ENCODE measurements at regions not wholly inside any gene's neighbourhood (a gene's known extent, or its start where the extent isn't known, plus 50 kb on each side); places are given as distances from the start of the nearest gene placed in this dataset.

GRCh38 chr4:41483771-41484170 lies 54.2 kb upstream of the LIMCH1 start:
- no peak overlapping the region for H3K27ac ChIP-seq (ENCODE audit: low read depth, low read length)
- H3K9ac ChIP-seq (replicated peaks in 1 of 4; ENCODE audit: extremely low read depth in 1 of 4, low read depth in 3 of 4, low read length in 3 of 4): no peak overlapping the region
- H3K4ac ChIP-seq (replicated peaks; ENCODE audit: insufficient read length, low read depth, low read length): no peak overlapping the region
- no peak overlapping the region for H2AK5ac ChIP-seq (ENCODE audit: low read depth, low read length)
- TF ChIP-seq ASH2L (IDR thresholded peaks at IDR 0.05; ENCODE audit: low read length): no peak
- TF ChIP-seq CEBPB (IDR thresholded peaks at IDR 0.05; ENCODE audit: low read depth, low read length): no peak
- TF ChIP-seq PHF8 (conservative IDR thresholded peaks at IDR 0.05; ENCODE audit: low read depth, low read length): no peak
- no peak for TF ChIP-seq SUZ12 (IDR thresholded peaks at IDR 0.05; ENCODE audit: low read length)
- no peak for TF ChIP-seq ATF3 (IDR thresholded peaks at IDR 0.05; ENCODE audit: insufficient read depth, low read depth, low read length)
- no peak for TF ChIP-seq SIRT6 (IDR thresholded peaks at IDR 0.05; ENCODE audit: low read length)
- DNase-seq (ENCODE audit: low read depth in 1 of 2, low spot score in 2 of 2) (no peak), FAIRE-seq (no peak)
- CTCF ChIA-PET (ENCODE audit: partially characterized antibody): no interaction called here
- no peak overlapping the region for H4K5ac ChIP-seq (ENCODE audit: insufficient read length, low read depth, low read length)
- no peak overlapping the region for H2BK5ac ChIP-seq (ENCODE audit: low read depth, low read length)
- no peaks in the 10 kb centered on the region for H3K79me2 ChIP-seq (ENCODE audit: control insufficient read depth in 1 of 2, insufficient read depth in 2 of 2, low read length in 2 of 2)
- no peaks in the 10 kb centered on the region for H3K79me1 ChIP-seq (ENCODE audit: low read depth, low read length)
- no peak overlapping the region for H4K8ac ChIP-seq (ENCODE audit: extremely low read depth, insufficient read depth, low read length)
- H3K27me3 ChIP-seq (replicated peaks in 1 of 4; ENCODE audit: control insufficient read depth in 3 of 4, extremely low read depth in 1 of 4, insufficient read depth in 3 of 4, low read length in 3 of 4): no peaks in the 10 kb centered on the region
- WGBS, 2 experiments (ENCODE audit: extremely low coverage in 1 of 2, insufficient coverage in 1 of 2, insufficient read length in 1 of 2, insufficient replicate concordance in 2 of 2, low coverage in 1 of 2, low lambda C conversion rate in 2 of 2, missing lambda C conversion rate in 1 of 2): 84% methylated on average over 1 of the region's 1 CpG; no CpG with 5 or more reads in 1 of the 2 experiments
- no peaks in the 10 kb centered on the region for H4K20me1 ChIP-seq (replicated peaks in 1 of 2; ENCODE audit: control insufficient read depth in 1 of 2, insufficient read depth in 2 of 2, low read length in 2 of 2)
- no peak overlapping the region for H2BK20ac ChIP-seq (ENCODE audit: low read length)
- H3K4me3 ChIP-seq (ENCODE audit: extremely low read depth in 1 of 4, insufficient read depth in 2 of 4, low read depth in 3 of 4, low read length in 4 of 4): no peak overlapping the region
- no peak overlapping the region for H2BK15ac ChIP-seq (ENCODE audit: low read length)
- POLR2A ChIA-PET (ENCODE audit: partially characterized antibody): no interaction called here
- no peak overlapping the region for H2AFZ ChIP-seq (ENCODE audit: low read length)
- no peak overlapping the region for H3K4me2 ChIP-seq (ENCODE audit: insufficient read depth in 1 of 2, low read depth in 2 of 2, low read length in 2 of 2)
- no peak overlapping the region for H3K23ac ChIP-seq (ENCODE audit: insufficient read length)
- H4K91ac ChIP-seq (replicated peaks; ENCODE audit: insufficient read length, low read length): no peak overlapping the region
- H3K4me1 ChIP-seq (replicated peaks in 1 of 4; ENCODE audit: control insufficient read depth in 3 of 4, insufficient read depth in 4 of 4, low read length in 3 of 4): no peaks in the 10 kb centered on the region
- no peaks in the 10 kb centered on the region for H3K36me3 ChIP-seq (ENCODE audit: control insufficient read depth in 2 of 4, insufficient read depth in 4 of 4, low read length in 3 of 4)
- no peak overlapping the region for H3K14ac ChIP-seq (ENCODE audit: insufficient read length)
- H3K56ac ChIP-seq (replicated peaks; ENCODE audit: insufficient read length, low read depth, low read length): no peak overlapping the region
- H3K18ac ChIP-seq (ENCODE audit: extremely low read depth, low read length): no peak overlapping the region
- no peaks in the 10 kb centered on the region for H3K9me3 ChIP-seq (ENCODE audit: insufficient read depth in 2 of 2, low read depth in 1 of 2, low read length in 1 of 2)
- H3K23me2 ChIP-seq (ENCODE audit: low read depth, low read length): no peaks in the 10 kb centered on the region
- H2BK120ac ChIP-seq (replicated peaks; ENCODE audit: low read depth, low read length): no peak overlapping the region
- H2BK12ac ChIP-seq (ENCODE audit: low read depth, low read length): no peak overlapping the region
